ENCODE measurements at regions not wholly inside any gene's neighbourhood (a gene's known extent, or its start where the extent isn't known, plus 50 kb on each side); places are given as distances from the start of the nearest gene placed in this dataset.

GRCh38 chrX:115949900-115950822 lies 220.4 kb upstream of the AGTR2 start:
- Histone ChIP-seq H3K79me2 (ENCODE audit: insufficient read depth, low read length) (no peaks in the 10 kb centered on the region), H4K20me1 (ENCODE audit: insufficient read depth, low read length) (no peaks in the 10 kb centered on the region), H3K27ac (ENCODE audit: low read depth, low read length) (no peak overlapping the region), H3K27me3 (ENCODE audit: insufficient read depth, low read length) (no peaks in the 10 kb centered on the region), H3K4me2 (ENCODE audit: insufficient read depth, low read length) (no peak overlapping the region), H3K4me3 (ENCODE audit: insufficient read depth, low read length) (no peak overlapping the region), H2AFZ (ENCODE audit: low read length) (no peak overlapping the region), H3K9me3 (ENCODE audit: low read depth, low read length) (no peaks in the 10 kb centered on the region), H3K36me3 (ENCODE audit: insufficient read depth, low read length) (no peaks in the 10 kb centered on the region), H3K4me1 (ENCODE audit: insufficient read depth, low read length) (no peaks in the 10 kb centered on the region)
- TF ChIP-seq CTCF (IDR thresholded peaks at IDR 0.05; ENCODE audit: extremely low read depth, low read depth, low read length) = no peak
- no peak for DNase-seq (ENCODE audit: insufficient read length, low spot score, missing footprints)

- Histone ChIP-seq H2AFZ (ENCODE audit: low read length) (no peak overlapping the region), H3K4me3 (ENCODE audit: insufficient read depth, low read length) (no peak overlapping the region), H3K27me3 (ENCODE audit: insufficient read depth, low read length) (no peaks in the 10 kb centered on the region), H3K36me3 (ENCODE audit: insufficient read depth, low read length) (no peaks in the 10 kb centered on the region), H3K27ac (ENCODE audit: low read depth, low read length) (no peak overlapping the region), H3K9me3 (ENCODE audit: low read depth, low read length) (no peaks in the 10 kb centered on the region), H3K4me1 (ENCODE audit: insufficient read depth, low read length) (no peaks in the 10 kb centered on the region), H4K20me1 (ENCODE audit: insufficient read depth, low read length) (no peaks in the 10 kb centered on the region), H3K79me2 (ENCODE audit: insufficient read depth, low read length) (no peaks in the 10 kb centered on the region), H3K4me2 (ENCODE audit: insufficient read depth, low read length) (no peak overlapping the region)
- DNase-seq (ENCODE audit: insufficient read length, low spot score, missing footprints) = no peak
- no peak for TF ChIP-seq CTCF (IDR thresholded peaks at IDR 0.05; ENCODE audit: extremely low read depth, low read depth, low read length)
Measured at GRCh38 chrX:115952417-115953092, 218.0 kb upstream of the AGTR2 start.

GRCh38 chrX:115957862-115958490 lies 212.6 kb upstream of the AGTR2 start:
- Histone ChIP-seq H3K9me3 (ENCODE audit: low read depth, low read length) (no peaks in the 10 kb centered on the region), H3K4me2 (ENCODE audit: insufficient read depth, low read length) (no peak overlapping the region), H3K79me2 (ENCODE audit: insufficient read depth, low read length) (no peaks in the 10 kb centered on the region), H3K27ac (ENCODE audit: low read depth, low read length) (no peak overlapping the region), H4K20me1 (ENCODE audit: insufficient read depth, low read length) (no peaks in the 10 kb centered on the region), H3K36me3 (ENCODE audit: insufficient read depth, low read length) (no peaks in the 10 kb centered on the region), H3K27me3 (ENCODE audit: insufficient read depth, low read length) (peaks cover 8% of the 10 kb centered on the region), H3K4me3 (ENCODE audit: insufficient read depth, low read length) (no peak overlapping the region), H3K4me1 (ENCODE audit: insufficient read depth, low read length) (no peaks in the 10 kb centered on the region), H2AFZ (ENCODE audit: low read length) (no peak overlapping the region)
- DNase-seq (ENCODE audit: insufficient read length, low spot score, missing footprints) = no peak
- no peak for TF ChIP-seq CTCF (IDR thresholded peaks at IDR 0.05; ENCODE audit: extremely low read depth, low read depth, low read length)

Data from osteoblast (primary cell).